ENCODE measurements at regions not wholly inside any gene's neighbourhood (a gene's known extent, or its start where the extent isn't known, plus 50 kb on each side); places are given as distances from the start of the nearest gene placed in this dataset.

DNA sequence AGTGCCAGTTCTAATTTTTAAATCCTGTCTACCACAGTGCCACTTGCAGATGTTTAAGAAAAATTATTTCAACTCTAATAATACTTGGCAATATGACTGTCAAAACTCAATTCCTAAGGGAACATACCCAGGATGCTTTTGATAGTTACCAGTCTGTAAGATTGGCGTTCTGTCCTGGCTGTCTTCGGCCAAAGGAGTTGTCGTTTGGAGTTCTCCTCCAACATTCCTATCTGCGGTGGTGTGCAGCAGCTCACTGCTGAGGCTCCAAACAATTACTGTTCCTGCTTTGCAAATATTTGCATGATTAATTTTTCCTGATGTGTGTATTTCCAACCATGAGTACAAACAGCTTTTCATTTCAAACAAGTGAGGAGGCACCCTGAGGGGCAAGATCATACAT lies 330.8 kb upstream of the DPH6 start:
- no peak for ATAC-seq
- DNase-seq: no peak
- intact Hi-C loops (cut with micrococcal nuclease): no loop called here

DNA sequence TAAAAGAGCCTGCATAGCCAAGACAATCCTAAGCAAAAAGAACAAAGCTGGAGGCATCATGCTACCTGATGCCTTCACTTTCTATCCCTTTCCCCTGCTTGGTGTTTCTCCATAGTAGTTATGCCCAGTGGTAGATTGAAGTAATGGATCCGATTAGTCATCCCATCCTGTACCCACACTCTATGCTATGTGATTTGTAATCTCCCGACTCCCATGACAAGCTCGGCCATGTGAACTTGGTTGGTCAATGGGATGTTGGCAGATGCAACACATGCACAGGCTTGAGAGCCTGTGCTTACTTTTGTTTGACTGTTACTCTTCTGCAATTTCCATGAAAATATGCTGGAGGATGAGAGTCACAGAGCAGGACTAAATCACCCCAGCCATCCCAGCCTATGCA lies 334.9 kb upstream of the DPH6 start:
- intact Hi-C loops (cut with micrococcal nuclease): no loop called here
- ATAC-seq (no peak), DNase-seq (no peak)

DNA sequence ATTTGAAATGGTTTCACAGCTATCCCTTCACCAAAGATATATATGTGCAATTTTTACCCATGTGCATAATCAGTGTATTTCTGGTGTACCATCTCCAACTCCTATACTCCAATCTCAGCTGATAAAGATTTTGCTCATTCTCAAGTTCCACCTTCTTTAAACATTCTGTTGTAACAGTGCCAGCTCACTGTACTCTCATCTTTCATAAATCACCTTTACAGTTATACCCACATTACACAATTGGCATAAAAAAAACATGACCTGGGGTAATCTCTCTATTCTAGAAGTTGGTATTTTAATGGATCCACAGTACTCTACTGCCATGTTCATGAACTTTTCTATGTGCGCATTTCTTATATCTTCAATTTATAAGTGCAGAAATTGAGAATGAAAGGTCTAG lies 339.9 kb upstream of the DPH6 start:
- intact Hi-C loops (cut with micrococcal nuclease): no loop called here

GRCh38 chr15:35886765-35887164 lies 340.8 kb upstream of the DPH6 start:
- intact Hi-C loops (cut with micrococcal nuclease): no loop called here
- DNase-seq (no peak), ATAC-seq (no peak)

More for the DNA sequence above, 339.9 kb upstream of the DPH6 start:
- DNase-seq (no peak), ATAC-seq (no peak)

DNA sequence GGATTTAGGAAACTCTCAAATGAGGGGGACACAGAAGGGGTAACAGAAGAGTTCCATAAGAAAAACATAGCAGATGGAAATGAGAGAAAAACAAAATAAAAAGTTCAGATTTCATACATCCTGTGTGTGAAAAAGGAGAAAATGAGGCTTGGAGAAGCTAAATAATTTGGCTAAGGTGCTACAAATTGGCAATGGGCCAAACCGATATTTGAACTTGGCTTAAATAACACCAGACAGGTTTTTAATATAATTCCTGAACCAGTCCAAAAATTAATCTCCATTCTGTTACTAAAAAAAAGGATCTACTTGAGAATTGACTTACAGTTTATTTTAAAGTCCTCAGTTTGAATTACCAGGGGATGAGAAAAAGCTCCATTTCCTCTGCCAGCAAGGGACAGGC lies 342.9 kb upstream of the DPH6 start:
- ATAC-seq (no peak), DNase-seq (no peak)
- intact Hi-C loops (cut with micrococcal nuclease): no loop called here

- intact Hi-C loops (cut with micrococcal nuclease): no loop called here
- no peak for ATAC-seq
- no peak for DNase-seq
Observed at GRCh38 chr15:35907511-35907910, 361.5 kb upstream of the DPH6 start.

GRCh38 chr15:35909414-35909813 lies 363.4 kb upstream of the DPH6 start:
- ATAC-seq: no peak
- intact Hi-C loops (cut with micrococcal nuclease): no loop called here

DNA sequence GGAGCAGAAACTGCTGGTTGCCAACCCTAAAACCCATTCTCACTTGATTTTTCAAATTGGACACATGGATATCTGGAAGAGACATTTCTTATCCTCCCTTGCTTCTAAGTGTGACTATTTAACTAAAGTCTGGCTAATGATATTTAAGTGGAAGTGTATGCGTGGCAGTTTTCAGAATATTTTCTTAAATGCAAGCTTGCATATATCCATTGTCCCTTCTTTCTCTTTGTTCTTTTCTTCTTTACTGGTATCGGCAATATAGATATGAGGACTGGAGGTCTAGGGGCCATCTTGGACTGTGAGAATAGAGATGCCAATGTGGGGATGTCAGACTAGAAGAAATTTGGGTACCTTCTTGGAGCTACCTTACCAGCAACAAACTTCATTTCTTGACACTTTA lies 364.3 kb upstream of the DPH6 start:
- intact Hi-C loops (cut with micrococcal nuclease): loop anchor here (5.0 kb wide), 1 partner anchor 388 kb away; no protein-coding TSS in a partner anchor
- no peak for ATAC-seq

More at GRCh38 chr15:35909414-35909813, 363.4 kb upstream of the DPH6 start:
- no peak for DNase-seq

GRCh38 chr15:35911052-35911777 lies 365.2 kb upstream of the DPH6 start:
- ATAC-seq (peak; percentile 71), DNase-seq (no peak)
- intact Hi-C loops (cut with micrococcal nuclease): loop anchor here (5.0 kb wide), 1 partner anchor 389 kb away; no protein-coding TSS in a partner anchor

More for the DNA sequence above, 364.3 kb upstream of the DPH6 start:
- DNase-seq: no peak

DNA sequence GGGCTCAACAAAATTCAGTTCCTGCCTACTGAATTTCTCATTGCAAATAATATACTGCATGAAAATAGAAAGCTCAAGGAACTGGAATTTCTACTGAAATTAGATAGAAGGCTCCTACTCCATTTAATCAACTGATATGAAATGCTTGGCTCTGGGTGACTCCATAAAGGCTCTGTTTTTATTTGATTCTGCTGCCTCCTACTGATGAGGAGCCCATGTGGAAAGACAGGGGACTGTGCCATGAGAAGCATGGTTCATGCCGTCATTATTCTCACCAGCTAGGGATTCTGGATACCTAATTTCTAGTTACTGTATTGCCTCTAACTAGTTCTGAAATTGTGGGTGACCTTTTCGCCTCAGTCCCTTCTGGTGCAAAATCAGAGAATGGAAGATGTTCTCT lies 366.2 kb upstream of the DPH6 start:
- intact Hi-C loops (cut with micrococcal nuclease): loop anchor here (5.0 kb wide), 1 partner anchor 390 kb away; no protein-coding TSS in a partner anchor
- DNase-seq: no peak
- ATAC-seq: peak; percentile 85

DNA sequence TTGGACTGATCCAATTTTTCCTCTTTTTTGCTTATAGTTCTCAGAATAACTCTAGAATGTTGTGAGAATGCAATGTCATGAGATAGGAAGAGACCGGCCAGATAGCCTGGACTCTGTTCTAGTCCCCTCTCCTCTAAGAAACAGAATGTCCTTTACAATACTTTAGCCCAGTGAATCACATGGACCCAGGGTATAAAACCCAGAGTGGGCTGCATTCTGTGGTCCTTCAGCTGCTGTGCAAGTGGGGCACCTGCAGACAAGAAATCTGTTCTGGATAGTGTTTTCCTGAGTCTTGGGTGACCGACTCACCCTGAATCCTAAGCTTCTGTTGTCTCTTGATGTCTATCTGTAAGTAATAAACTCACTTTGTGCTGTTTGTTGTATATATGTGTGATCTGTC lies 368.6 kb upstream of the DPH6 start:
- ATAC-seq: no peak
- DNase-seq: no peak
- intact Hi-C loops (cut with micrococcal nuclease): loop anchor here (5.0 kb wide), 1 partner anchor 392 kb away; no protein-coding TSS in a partner anchor

DNA sequence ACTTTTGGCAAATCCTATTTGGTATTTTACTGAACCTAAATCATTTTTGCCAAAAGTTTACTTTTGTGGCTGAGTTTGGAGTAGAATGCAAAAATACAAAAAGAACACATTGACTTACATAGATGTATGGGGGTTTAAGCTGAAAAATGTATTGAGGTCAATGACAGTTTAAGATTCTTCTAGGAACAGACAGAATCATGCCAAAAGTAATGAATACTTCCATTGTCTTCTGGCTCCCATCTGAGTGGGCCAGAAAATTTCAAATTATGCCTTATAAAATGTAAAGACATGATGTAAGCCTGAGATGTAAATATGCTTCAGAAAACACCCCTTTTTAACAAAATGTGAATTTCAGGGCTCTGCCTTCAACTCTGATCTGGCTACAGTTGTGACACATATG lies 375.1 kb upstream of the DPH6 start:
- no peak for ATAC-seq
- intact Hi-C loops (cut with micrococcal nuclease): no loop called here

DNA sequence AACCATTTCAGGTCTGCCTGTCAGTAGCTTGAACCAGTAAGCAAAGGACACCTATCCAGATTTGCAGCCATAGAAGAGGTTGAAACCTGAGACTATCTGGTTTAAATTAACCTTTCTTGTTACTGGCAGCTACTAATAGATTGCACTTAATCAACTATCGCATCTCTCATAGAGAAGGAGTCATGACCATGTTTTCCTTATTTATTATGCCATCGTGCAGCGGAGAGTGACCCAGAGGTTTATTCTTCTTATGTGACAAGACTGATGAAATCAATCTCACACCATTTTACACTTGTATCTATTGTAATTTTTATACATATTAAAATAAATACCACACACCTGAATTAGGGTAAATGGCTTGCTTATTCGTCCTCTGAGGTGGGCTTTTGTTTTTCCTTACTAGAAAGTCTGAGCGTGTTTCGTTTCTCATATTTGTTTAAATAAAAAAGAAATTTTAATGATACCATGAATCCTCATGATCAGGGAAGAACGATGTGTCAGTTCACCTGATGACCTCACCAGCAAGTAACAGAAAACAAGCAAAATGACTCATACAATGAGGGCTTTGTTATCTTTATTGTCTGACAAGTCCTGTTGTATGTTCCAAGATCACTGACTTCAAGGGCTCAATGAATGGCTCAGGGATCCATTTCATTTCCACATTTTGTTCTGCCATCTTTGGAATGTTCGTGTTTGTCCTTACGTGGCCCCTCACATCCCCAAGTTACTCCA lies 379.5 kb upstream of the DPH6 start:
- intact Hi-C loops (cut with micrococcal nuclease): no loop called here
- DNase-seq: no peak
- no peak for ATAC-seq

More for the DNA sequence above, 375.1 kb upstream of the DPH6 start:
- no peak for DNase-seq

DNA sequence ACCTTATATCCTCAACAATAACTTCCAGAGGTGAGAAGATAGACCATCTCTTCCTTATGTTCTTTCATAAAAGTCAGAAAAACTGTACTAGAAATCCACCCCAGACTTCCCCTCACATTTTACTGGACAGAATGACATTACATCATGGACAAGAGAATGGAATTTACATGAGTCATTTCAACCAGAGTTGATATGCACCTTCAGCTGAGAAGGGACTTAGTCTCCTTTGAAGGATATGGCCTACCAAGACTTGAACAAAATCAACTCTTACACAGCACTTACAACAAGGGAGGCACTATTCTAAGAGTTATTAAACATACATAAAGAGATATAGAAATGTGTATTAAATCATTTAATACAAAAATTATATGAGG lies 380.0 kb upstream of the DPH6 start:
- intact Hi-C loops (cut with micrococcal nuclease): no loop called here
- DNase-seq (no peak), ATAC-seq (no peak)

DNA sequence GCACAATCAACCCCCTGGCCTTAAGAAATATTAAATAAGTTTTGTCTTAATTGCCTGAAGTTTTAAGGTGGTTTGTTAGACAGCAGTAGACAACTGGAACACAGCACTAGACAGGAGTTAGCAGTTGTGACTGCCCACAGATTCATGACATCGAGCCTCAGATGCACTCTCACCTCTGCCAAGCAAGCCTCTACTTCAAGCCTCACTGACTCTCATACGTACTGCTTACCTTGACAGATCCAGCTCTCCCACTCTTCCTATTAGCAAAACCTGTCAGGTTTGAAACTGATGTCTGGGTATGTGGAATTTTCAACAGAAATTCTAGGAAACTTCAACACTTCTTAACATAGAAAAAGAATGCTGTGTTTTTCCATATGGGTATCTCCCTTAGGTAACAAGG lies 382.9 kb upstream of the DPH6 start:
- intact Hi-C loops (cut with micrococcal nuclease): no loop called here
- DNase-seq (no peak), ATAC-seq (no peak)

GRCh38 chr15:35929740-35930444 lies 383.9 kb upstream of the DPH6 start:
- intact Hi-C loops (cut with micrococcal nuclease): no loop called here
- ATAC-seq: no peak

GRCh38 chr15:35931799-35932341 lies 385.9 kb upstream of the DPH6 start:
- intact Hi-C loops (cut with micrococcal nuclease): no loop called here
- ATAC-seq (no peak), DNase-seq (no peak)

More at GRCh38 chr15:35929740-35930444, 383.9 kb upstream of the DPH6 start:
- DNase-seq: no peak

GRCh38 chr15:35932531-35932930 lies 386.6 kb upstream of the DPH6 start:
- ATAC-seq (no peak), DNase-seq (no peak)
- intact Hi-C loops (cut with micrococcal nuclease): no loop called here

GRCh38 chr15:35933531-35933930 lies 387.6 kb upstream of the DPH6 start:
- DNase-seq (no peak), ATAC-seq (no peak)
- intact Hi-C loops (cut with micrococcal nuclease): no loop called here
